ENCODE measurements at regions not wholly inside any gene's neighbourhood (a gene's known extent, or its start where the extent isn't known, plus 50 kb on each side); places are given as distances from the start of the nearest gene placed in this dataset.

GRCh38 chr4:124464836-124465235 lies 247.7 kb downstream of the ANKRD50 start:
- H3K4me3 ChIP-seq (ENCODE audit: low read length), result no peak overlapping the region

GRCh38 chr4:124468360-124468759 lies 244.2 kb downstream of the ANKRD50 start:
- H3K4me3 ChIP-seq (ENCODE audit: low read length), result no peak overlapping the region
- no peaks in the 10 kb centered on the region for H3K4me1 ChIP-seq (ENCODE audit: control insufficient read depth, low read length)
- no peaks in the 10 kb centered on the region for H3F3A ChIP-seq (ENCODE audit: control insufficient read depth, insufficient read depth)
- no peaks in the 10 kb centered on the region for H3K9me2 ChIP-seq (replicated peaks; ENCODE audit: control insufficient read depth, low read length)
- H4K20me1 ChIP-seq (ENCODE audit: control insufficient read depth, insufficient read depth, low read depth, low read length), result no peaks in the 10 kb centered on the region
- H3K27me3 ChIP-seq (ENCODE audit: control insufficient read depth, low read length), result no peaks in the 10 kb centered on the region
- no peaks in the 10 kb centered on the region for H3K79me2 ChIP-seq (ENCODE audit: control insufficient read depth, low read length)
- H3K9me3 ChIP-seq (ENCODE audit: control insufficient read depth, insufficient read depth, low read length), result peaks cover 1% of the 10 kb centered on the region; the same call in 1 of the 2 replicates
- no peaks in the 10 kb centered on the region for H3K36me3 ChIP-seq (ENCODE audit: control insufficient read depth, low read length)
- TF ChIP-seq EZH2phosphoT487 (IDR thresholded peaks at IDR 0.05; ENCODE audit: borderline replicate concordance, low read length), result no peak
- no peak for TF ChIP-seq CTCF (IDR thresholded peaks at IDR 0.05; ENCODE audit: low read depth, low read length, poor library complexity, severe bottlenecking)
- H3K27ac ChIP-seq (ENCODE audit: low read depth, low read length), result no peak overlapping the region
- no peak overlapping the region for H3K4me2 ChIP-seq (ENCODE audit: low read length)

More at GRCh38 chr4:124464836-124465235, 247.7 kb downstream of the ANKRD50 start:
- Histone ChIP-seq H3K4me2 (ENCODE audit: low read length) (no peak overlapping the region), H3K27ac (ENCODE audit: low read depth, low read length) (no peak overlapping the region), H3K36me3 (ENCODE audit: control insufficient read depth, low read length) (no peaks in the 10 kb centered on the region), H3F3A (ENCODE audit: control insufficient read depth, insufficient read depth) (no peaks in the 10 kb centered on the region), H3K9me2 (replicated peaks; ENCODE audit: control insufficient read depth, low read length) (no peaks in the 10 kb centered on the region), H3K79me2 (ENCODE audit: control insufficient read depth, low read length) (no peaks in the 10 kb centered on the region), H4K20me1 (ENCODE audit: control insufficient read depth, insufficient read depth, low read depth, low read length) (no peaks in the 10 kb centered on the region), H3K4me1 (ENCODE audit: control insufficient read depth, low read length) (no peaks in the 10 kb centered on the region), H3K27me3 (ENCODE audit: control insufficient read depth, low read length) (no peaks in the 10 kb centered on the region), H3K9me3 (ENCODE audit: control insufficient read depth, insufficient read depth, low read length) (peaks cover 5% of the 10 kb centered on the region; the same call in 1 of the 2 replicates)
- TF ChIP-seq EZH2phosphoT487 (IDR thresholded peaks at IDR 0.05; ENCODE audit: borderline replicate concordance, low read length) (no peak), CTCF (IDR thresholded peaks at IDR 0.05; ENCODE audit: low read depth, low read length, poor library complexity, severe bottlenecking) (no peak)

- no peak overlapping the region for H3K4me2 ChIP-seq (ENCODE audit: low read length)
- no peaks in the 10 kb centered on the region for H3K36me3 ChIP-seq (ENCODE audit: control insufficient read depth, low read length)
- H3K79me2 ChIP-seq (ENCODE audit: control insufficient read depth, low read length), result no peaks in the 10 kb centered on the region
- no peaks in the 10 kb centered on the region for H3K9me2 ChIP-seq (replicated peaks; ENCODE audit: control insufficient read depth, low read length)
- H3F3A ChIP-seq (ENCODE audit: control insufficient read depth, insufficient read depth), result no peaks in the 10 kb centered on the region
- no peaks in the 10 kb centered on the region for H3K27me3 ChIP-seq (ENCODE audit: control insufficient read depth, low read length)
- no peak overlapping the region for H3K27ac ChIP-seq (ENCODE audit: low read depth, low read length)
- no peaks in the 10 kb centered on the region for H4K20me1 ChIP-seq (ENCODE audit: control insufficient read depth, insufficient read depth, low read depth, low read length)
- TF ChIP-seq CTCF (IDR thresholded peaks at IDR 0.05; ENCODE audit: low read depth, low read length, poor library complexity, severe bottlenecking) (no peak), EZH2phosphoT487 (IDR thresholded peaks at IDR 0.05; ENCODE audit: borderline replicate concordance, low read length) (no peak)
- no peaks in the 10 kb centered on the region for H3K9me3 ChIP-seq (ENCODE audit: control insufficient read depth, insufficient read depth, low read length)
- H3K4me3 ChIP-seq (ENCODE audit: low read length), result no peak overlapping the region
- no peaks in the 10 kb centered on the region for H3K4me1 ChIP-seq (ENCODE audit: control insufficient read depth, low read length)
Observed at GRCh38 chr4:124469981-124470380, 242.6 kb downstream of the ANKRD50 start.

All from DOHH2 (cell line).